CD4-positive, alpha-beta T cell treated with Interleukin-15 for 4 hours (primary cell): ENCODE measurements at regions not wholly inside any gene's neighbourhood (a gene's known extent, or its start where the extent isn't known, plus 50 kb on each side); places are given as distances from the start of the nearest gene placed in this dataset.

Experiments
- DNase-seq: peaks from one replicate; pipeline ENCODE4 v3.0.0-alpha.2; 2020; ENCODE audit warnings: low spot score

GRCh38 chr16:80300456-80300855 lies 240.3 kb upstream of the DYNLRB2 start:
- DNase-seq, result no peak

GRCh38 chr16:80299416-80299815 lies 241.4 kb upstream of the DYNLRB2 start:
- no peak for DNase-seq

- DNase-seq, result no peak
Measured at GRCh38 chr16:80298676-80299075, 242.1 kb upstream of the DYNLRB2 start.

- DNase-seq, result no peak
Measured at GRCh38 chr16:80296034-80296433, 244.8 kb upstream of the DYNLRB2 start.

- no peak for DNase-seq
Measured at GRCh38 chr16:80294172-80294571, 246.6 kb upstream of the DYNLRB2 start.

- DNase-seq, result no peak
Measured at GRCh38 chr16:80288616-80289015, 252.2 kb upstream of the DYNLRB2 start.

- DNase-seq, result no peak
Measured at GRCh38 chr16:80287674-80288073, 253.1 kb upstream of the DYNLRB2 start.

GRCh38 chr16:80285104-80285503 lies 255.7 kb upstream of the DYNLRB2 start:
- DNase-seq, result no peak

GRCh38 chr16:80283466-80284392 lies 257.1 kb upstream of the DYNLRB2 start:
- no peak for DNase-seq

- DNase-seq, result no peak
Measured at GRCh38 chr16:80280557-80280956, 260.2 kb upstream of the DYNLRB2 start.

GRCh38 chr16:80279656-80280055 lies 261.1 kb upstream of the DYNLRB2 start:
- no peak for DNase-seq

GRCh38 chr16:80277182-80277581 lies 263.6 kb upstream of the DYNLRB2 start:
- DNase-seq, result no peak

GRCh38 chr16:80274576-80275191 lies 266.1 kb upstream of the DYNLRB2 start:
- no peak for DNase-seq

GRCh38 chr16:80273635-80274538 lies 266.9 kb upstream of the DYNLRB2 start:
- DNase-seq, result no peak

- DNase-seq, result no peak
Measured at GRCh38 chr16:80265624-80266306, 275.0 kb upstream of the DYNLRB2 start.

GRCh38 chr16:80263848-80264694 lies 276.7 kb upstream of the DYNLRB2 start:
- DNase-seq, result no peak

GRCh38 chr16:80263181-80263823 lies 277.5 kb upstream of the DYNLRB2 start:
- no peak for DNase-seq

- DNase-seq, result no peak
Measured at GRCh38 chr16:80260906-80261311, 279.9 kb upstream of the DYNLRB2 start.

GRCh38 chr16:80259290-80259805 lies 281.4 kb upstream of the DYNLRB2 start:
- DNase-seq, result no peak

GRCh38 chr16:80258407-80258806 lies 282.4 kb upstream of the DYNLRB2 start:
- DNase-seq, result no peak
